ENCODE measurements at regions not wholly inside any gene's neighbourhood (a gene's known extent, or its start where the extent isn't known, plus 50 kb on each side); places are given as distances from the start of the nearest gene placed in this dataset.

DNA sequence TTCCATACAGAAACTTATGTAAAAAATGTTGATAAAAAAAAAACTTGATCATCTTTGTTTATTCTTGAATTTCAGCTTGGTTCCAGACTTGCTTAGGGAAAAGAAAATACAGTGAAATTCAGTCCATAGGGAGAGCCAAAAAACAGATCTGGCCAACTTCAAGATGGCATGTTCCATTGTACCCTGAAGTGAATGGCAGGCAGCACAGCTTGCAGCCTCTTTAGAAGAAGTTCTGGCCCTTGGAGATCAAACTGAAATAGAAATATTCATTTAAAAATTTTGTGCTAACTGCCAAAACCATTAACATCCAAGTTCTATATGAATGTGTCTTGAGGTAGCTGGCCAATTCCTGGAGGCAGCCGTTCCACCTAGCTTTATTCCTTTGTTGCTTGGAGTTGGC lies 448.4 kb downstream of the EPM2A start:
- DNase-seq = no peak

DNA sequence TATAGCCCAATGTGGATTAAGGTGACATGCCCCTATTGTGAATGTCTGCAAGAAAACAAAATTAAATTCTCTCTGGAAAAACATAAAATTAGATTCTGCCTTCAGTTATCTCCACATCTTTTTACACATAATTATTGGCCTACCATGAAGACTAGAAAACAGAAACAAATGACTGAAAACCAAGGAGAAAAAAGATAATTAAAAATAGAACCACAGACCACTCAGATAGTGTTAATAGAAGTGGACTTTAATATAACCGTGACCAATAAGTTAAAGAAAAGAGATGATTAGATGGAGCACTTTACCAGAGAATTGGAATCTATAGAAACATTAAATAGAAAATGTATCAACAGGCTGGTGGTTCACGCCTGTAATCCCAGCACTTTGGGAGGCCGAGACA lies 445.7 kb downstream of the EPM2A start:
- no peak for DNase-seq

DNA sequence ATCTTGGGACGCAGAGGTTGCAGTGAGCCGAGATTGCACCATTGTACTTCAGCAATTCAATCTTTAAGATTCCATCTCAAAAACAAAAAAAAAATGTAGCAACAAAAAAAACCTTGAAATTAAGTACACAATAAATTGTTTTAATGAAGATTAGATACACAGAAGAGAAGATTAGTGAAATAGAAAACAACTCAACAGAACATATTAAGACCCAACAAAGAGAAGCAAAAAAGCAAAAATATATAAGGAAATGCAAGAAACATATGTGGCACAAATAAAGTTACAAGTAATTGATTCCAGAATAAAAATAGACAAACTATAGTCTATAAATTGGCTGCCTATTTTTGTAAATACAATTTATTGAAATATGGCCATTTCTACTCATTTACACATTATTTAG lies 445.2 kb downstream of the EPM2A start:
- DNase-seq = no peak

DNA sequence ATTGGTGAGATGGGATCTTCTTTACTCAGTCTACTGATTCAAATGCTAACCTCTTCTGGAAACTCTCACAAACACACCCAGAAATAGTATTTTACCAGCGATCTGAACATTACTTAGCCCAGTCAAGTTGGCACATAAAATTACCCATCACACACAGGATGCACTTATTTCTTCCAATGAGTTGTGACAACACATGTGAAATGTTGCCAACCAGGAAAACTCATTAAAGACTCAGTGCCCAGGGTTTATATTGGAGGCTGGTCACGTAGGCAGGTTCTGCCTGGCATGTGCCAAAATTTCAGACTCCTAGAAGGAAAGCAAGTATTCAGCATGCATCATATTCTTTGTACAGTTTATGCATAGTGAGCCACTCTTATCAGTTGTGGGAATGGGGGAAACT lies 443.3 kb downstream of the EPM2A start:
- no peak for DNase-seq

DNA sequence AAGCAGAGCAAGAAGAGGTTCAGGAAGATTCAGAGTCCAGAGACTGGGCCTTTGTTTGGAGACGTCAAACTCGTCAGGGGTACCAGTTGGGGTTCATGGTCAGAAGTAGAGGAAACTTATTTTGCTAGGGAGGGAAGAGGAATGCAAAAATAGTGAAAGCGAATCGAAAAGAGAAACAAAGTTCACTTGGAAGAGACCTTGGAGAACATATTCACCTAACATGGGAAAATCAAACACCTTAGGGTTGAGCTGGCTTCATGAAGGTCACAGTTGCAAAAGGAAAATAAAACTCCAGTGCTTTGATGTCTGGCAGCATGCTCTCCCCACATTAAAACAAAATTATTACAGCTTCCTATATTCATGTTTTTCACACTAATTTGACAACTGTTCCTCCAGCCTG lies 440.4 kb downstream of the EPM2A start:
- DNase-seq = no peak

DNA sequence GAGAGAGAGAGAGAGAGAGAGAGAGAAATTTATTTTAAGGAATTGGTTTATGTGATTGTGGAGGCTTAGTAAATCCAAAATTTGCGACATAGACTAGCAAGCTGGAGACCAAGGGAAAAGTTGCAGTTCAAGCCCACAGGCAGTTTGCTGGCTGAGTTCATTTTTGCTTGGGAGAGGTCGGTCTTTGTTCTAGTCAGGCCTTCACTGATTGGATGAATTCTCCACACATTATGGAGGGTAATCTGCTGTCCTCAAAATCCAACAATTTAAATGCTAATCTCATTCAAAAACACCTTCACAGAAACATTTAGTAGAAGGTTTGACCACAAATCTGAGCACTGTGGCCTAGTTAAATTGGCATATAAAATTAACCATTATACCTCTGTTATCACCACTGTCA lies 439.6 kb downstream of the EPM2A start:
- no peak for DNase-seq

DNA sequence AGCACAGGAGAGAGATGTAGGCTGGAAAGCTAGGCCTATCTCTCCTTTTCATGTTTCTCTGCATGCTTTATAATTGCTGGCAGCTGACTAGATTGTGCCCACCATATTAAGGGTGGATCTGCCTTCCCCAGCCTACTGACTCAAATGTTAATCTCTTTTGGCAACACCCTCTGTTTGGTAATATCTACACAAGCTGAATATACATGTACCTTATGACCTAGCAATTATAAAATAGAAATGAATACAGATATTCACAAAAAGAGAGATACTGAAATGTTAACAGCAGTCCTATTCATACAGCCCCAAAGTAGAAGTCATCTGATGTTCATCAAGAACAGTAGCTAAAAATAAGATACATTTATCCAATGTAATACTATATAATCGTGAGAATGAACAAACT lies 429.6 kb downstream of the EPM2A start:
- DNase-seq = no peak

DNA sequence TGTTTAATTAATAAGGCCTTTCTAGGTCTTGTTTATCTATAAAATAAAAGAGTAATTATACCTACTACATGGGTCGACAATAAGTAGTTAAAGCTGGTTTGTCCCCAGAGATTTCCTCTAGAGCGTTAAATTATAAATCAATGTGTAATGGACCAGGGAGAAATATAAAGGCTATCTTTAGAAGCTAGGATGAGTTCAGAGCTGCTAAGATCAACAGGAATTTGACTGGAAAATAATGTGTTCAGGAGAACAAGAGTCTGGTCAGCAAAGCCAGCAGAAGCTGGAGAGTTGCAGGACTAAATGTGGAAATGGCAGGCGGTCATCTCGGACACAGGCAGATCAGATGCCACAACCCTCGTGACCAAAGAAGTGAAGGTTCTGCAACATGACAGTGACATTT lies 428.8 kb downstream of the EPM2A start:
- no peak for DNase-seq

DNA sequence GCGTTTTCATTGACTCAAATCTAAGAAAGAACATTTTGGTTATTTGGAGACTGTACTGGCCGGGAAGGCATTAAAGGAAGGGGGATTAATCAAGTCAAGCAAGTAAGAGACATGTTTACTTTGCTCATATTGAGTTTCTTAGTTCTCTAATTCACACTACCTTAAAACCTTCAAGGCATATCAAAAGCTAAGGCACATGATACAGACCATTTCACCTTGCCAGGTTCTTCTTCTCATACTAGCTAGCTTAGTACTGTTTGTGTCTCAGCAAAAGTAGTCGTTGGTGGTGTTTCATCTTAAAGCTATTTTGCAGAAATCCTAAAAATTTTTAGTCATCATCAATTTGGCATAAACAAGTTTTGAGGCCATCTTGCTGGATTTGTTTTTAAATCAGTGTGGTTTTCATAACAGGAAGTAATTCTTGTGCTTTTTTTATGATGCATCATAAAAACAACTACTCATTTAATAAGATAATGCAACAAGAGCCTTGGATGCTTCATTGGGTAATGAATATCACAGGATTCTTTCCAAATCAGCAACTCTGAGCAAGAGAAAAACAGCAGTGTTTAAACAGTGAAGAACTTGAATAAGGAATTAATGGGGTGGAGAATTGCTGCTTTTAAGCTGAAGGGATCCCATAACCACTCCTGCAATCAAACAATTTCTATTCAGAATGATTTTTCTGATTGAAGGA lies 425.3 kb downstream of the EPM2A start:
- DNase-seq = no peak

DNA sequence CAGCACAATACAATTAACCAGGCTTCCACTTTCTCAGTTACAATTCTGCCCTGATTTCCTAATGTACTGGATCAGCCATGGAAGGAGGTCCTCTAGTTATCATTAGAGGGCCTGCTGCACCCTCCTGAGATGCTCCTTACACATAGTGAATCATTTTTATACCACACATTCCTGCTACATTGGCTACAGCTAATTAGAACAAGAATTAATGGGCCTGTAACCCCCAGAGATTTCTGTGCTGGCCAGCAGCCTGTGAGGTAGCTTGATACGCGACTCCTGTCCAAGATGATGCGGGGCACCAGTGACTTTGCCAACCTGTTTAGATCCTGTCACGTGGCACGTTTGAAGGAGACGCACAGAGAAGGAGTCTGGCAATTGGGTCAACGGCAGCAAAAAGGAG lies 422.8 kb downstream of the EPM2A start:
- DNase-seq = no peak

DNA sequence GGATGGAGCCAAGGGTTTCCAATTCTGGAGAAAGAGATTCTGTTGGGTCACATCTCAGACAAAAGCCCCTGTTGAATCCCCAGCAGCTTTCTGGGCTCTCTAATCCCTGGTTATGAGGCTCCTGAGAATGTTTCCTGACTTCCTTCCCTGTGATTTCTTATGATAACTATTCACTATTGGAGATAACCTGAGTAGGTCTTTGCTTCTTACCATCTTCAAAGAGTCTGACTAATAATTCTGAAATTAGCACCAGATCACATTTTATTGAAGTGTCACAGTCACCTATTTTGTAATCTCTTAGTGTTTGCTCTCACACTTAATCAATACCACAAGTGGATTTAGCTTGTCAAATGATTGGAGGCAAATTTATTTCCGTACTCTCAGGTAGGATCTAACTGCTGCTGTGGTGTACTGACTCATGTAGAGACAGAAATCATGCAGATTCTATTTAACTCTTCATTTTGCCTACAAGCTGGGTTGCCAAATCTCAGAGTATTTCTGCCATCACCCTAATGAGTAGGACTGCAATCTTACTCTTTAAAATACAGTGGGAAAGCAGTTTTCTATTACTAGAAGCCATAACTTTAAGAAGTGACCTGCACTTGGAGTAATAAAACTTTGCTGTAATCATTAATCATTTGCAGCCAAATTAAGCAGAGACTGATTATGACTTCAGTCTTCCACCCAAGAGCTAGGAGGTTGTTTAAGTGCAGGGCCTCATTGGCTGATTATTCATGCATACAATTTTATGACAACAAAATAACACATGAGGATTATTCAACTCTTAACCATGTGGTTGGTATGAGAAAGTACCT lies 422.1 kb downstream of the EPM2A start:
- no peak for DNase-seq

DNA sequence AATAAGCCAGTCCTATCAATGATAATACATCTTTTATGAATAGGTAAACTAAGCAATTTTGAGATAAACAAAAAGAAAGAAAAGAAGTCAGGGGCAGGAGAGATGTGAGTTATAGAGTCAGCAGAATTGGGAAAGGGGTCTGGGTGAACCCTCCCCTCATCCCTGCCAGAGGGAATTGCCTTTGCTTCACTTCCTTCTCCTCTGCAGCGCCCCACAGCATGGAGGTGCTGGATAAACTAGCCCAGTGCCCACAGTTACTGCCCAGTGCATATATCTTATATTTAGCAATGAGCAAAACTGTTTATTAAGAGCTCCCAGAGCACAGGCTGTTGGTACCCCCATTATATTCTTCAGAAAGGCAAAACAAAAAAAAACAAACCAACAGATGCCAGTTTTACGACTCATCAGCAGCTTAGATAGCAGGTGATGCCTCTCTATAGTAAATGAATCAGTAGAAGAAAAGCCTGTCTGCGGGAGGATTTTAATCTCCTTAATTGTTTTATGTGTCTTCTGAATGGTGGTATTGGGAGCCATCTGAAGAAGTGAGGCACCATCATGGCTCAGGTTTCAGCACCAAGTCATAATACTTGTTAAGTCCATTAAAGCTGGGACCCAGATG lies 419.2 kb downstream of the EPM2A start:
- no peak for DNase-seq

DNA sequence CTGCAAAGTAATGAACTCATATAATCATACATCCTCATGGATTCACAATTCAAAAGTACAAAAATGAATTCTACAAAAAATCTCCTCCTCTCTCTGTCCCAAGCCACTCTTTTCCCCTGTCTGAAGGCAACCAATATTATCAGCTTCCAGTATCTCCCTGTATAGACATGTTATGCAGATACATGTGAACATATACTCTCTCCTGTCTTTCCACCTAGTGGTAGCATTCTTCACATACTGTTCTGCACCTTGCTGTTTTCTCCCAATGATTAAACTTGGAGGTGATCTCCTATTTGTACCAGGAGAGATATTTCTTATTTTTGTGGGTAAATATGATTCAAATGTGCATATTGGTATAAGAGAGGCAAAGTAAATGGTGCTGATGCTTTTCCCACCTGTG lies 416.4 kb downstream of the EPM2A start:
- no peak for DNase-seq

DNA sequence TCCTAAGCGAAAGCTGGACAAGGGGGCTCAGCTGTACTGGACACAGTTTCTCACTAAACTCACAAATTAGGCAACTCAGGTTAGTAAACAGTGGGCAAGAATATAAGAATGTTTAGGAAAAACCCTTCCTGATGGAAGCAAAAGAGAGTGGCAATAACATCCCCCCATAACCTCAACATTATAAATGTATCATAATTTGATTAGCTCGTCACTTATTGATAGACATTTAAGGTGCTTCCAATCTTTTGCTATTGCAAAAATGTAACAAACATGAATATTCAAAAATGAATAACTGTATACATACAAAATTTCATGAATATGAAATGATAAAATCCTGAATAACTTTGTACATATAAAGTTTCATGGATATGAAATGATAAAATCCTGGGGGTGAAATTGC lies 415.7 kb downstream of the EPM2A start:
- DNase-seq = no peak

DNA sequence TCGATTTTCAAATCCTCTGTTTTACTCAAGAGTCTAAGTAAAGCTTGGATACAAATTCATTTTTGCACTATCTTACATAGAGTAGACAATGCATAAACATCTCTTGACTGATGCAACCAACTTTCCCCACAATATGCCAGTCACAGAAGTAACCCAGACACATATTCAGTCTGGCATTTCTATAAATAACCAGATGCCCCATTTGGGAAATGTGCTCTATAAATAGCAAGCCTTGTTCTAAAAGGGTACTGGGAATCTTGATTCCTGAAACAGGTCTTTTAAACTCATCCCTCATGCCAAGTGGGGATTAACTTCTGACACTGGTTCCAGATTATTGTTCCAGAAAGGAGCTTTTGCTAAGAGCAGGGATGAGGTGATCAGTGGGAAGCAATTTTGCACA lies 411.7 kb downstream of the EPM2A start:
- no peak for DNase-seq

DNA sequence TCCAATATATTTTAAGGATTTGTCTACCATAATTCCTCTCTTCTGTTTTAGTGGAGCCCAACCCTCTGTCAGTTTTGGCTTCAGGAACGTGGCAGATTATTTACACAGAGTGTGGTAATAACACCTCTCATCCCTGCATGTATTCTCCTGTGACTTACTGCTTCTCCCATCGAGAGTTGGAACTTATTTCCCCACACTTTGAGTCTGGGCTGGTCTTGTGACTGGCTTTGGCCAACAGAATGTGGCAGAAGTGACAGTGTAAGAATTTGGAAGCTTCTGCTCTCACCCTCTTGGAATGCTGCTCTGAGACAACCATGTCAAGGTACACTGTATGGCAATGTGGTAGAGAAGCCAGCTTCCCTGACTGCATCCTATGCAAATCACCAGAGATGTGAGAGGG lies 407.7 kb downstream of the EPM2A start:
- no peak for DNase-seq

DNA sequence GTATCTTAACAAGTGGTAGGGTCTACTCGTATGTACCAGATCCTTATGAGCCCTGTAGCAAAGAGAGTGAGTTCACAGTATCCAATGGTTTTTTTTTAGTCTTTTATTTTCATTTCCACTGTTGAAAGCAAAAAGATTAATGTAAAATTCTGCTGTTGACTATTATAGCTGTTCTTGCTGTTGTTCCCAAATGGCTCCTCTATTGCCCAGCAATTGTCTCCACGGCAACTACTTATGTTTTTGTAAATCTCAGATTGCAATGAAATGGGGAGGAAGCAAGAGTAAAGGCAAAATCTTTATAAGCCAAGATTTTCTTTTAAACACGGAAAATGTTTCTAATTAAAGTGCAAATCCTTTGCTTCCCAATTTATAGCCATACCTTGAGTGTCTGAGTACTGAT lies 406.1 kb downstream of the EPM2A start:
- no peak for DNase-seq

DNA sequence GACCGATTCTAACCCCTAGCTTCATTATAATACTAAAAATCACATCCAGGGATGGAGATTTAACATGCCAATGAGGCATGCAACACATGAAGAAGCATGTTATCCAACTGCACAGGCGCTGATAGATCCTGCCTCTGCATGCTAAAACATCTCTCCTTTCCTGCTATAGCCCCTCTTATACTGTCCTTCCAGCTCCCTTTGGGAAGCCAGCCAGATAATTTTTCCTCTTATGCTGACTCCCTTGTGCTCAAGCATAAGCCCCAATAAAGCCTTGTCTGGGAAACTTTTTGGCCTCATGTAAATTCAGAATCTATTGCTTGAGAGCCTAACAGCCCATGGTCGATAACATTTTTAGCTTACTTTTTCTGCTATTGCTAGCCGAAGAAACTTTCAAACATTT lies 404.3 kb downstream of the EPM2A start:
- no peak for DNase-seq

DNA sequence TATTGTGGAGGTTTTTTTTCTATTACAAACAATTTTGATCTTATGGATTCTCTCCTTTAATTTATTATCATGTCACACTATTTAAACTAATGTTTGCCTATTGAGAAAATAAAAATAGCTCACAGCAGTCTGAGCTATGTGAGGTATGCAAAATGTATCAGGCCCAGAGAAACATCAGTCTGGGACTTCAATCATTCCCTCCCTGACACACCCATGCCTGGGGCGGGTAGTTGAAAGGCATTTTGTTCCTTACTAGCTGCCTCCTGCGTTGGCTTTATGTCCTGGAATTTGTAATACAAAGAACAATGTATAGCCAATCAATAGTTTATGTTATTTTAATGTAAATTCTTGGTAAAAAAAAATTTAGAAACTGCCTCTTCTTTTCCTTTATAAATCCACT lies 403.3 kb downstream of the EPM2A start:
- no peak for DNase-seq

DNA sequence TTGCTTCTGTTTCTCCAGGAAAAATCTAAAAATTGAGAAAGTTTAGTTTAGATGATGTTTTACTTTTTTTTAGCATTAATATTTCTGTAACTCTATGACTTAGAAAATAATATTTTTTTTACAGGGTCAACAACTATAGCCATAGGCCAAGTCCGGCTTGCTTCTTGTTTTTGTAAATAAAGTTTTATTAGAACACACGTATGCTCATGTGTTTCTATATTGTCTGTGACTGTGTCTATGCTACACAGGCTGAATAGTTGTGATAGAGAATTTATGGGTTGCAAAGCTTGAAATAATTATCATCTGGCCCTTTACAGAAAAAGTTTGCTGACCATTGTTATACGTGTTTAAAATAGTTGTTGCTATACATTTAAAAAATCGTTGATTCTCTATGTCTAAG lies 399.2 kb downstream of the EPM2A start:
- no peak for DNase-seq

DNA sequence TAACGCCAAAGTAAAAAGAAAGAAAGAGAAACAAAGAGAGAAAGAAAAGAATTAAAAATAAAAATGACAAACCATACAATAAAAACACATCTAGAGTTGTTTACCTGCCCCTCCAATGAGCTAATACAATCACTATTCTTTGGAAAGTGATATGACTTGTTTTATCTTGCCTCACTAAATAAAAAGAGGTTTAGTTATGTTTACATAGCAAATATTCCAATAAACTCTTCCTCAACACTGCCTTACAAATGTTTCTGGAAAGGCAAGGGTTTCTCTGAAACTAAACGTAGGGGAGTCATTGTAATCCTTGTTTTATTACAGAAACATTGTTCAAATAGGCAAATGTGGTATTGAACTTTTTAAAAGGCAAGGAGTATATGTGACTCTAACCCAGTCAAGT lies 396.2 kb downstream of the EPM2A start:
- DNase-seq = no peak

DNA sequence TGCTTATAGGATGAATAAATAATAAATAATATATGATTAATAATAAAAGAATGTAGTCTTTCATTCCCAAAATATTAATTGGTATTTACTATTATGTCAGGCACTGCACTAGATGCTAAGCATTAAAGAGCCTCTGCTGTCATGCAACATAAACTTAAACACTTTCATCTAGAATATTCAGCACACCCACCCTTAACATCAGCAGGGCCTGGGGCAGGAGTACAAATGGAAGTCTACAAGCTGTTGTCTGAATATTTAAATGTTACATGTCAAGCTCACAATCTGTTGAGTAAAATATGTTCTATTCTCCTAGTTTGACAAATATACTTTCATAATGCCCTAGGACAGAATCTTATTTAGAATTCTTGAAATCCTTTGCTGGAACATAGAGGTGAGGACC lies 395.1 kb downstream of the EPM2A start:
- no peak for DNase-seq

DNA sequence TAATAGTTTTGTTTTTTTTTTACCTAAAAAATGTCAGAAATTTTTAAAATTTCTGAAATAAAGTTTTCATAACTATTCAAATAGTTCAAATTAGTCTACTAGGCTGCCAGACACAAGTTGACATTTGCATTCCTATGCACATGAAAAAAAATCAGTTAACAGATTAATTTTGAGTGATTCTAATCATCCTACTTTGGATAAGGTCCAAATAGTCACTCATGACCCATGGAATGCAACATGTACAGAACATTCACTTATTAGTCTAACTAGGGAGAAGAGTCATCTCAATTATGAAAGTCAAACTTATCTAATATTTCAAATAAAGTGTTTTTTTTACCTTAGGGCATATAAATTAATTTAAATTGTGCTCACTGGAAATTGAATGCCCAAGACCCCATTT lies 390.2 kb downstream of the EPM2A start:
- DNase-seq = no peak

DNA sequence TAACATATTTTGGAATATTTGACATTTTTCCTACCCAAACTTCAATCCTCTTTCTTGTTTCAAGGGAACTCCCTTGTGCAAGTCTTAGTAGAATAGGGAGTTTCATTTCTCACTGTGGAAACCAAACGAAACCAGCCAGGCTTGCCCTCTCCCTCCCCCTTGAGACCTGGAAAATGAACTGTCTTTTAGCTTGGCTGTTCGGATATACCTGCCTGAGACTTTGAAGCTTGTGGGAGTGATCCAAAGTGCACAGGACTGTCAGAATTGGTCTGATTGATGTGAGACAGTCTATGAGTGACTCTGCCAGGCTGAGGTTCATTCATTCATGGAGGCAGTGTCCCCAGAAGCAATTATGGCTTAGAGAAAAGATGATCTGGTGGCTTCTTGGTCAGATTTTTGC lies 388.1 kb downstream of the EPM2A start:
- no peak for DNase-seq
